ENCODE measurements at regions not wholly inside any gene's neighbourhood (a gene's known extent, or its start where the extent isn't known, plus 50 kb on each side); places are given as distances from the start of the nearest gene placed in this dataset.
"Not testable (repeated sequence)": the region's sequence is repeated elsewhere in the genome, so short reads cannot be mapped to it uniquely, and the experiment has no call there.

DNA sequence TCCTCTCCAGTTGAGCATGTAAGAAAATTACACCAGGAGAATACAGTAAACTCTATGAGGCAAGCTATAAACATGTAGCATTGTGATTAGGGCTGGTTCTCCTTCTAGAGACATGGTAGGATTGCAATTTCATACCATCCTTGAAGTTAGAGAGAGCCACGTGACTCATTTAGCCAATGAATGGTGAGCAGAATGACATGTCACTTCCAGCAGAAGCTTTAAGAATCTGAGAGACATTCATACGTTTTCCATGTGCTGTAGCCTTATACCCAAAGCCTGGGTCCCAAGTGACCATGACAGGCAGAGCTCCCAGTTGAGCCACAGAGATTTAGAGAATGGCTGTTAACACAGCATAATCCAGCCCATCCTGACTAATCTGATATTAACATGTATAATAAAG, 68.0 kb upstream of the TP53BP2 start:
- intact Hi-C loops (cut with DNase I); H3K36me3 ChIP-seq (ENCODE audit: control insufficient read depth in 1 of 2, insufficient read depth in 2 of 2, low read length in 1 of 2); H3K4me3 ChIP-seq (ENCODE audit: low read length in 2 of 2); H3K27me3 ChIP-seq (ENCODE audit: control insufficient read depth in 1 of 2, insufficient read depth in 2 of 2, low read length in 1 of 2); DNase-seq; ATAC-seq (ENCODE audit: low FRiP score); H3K4me1 ChIP-seq (ENCODE audit: control insufficient read depth in 1 of 2, insufficient read depth in 2 of 2, low read length in 2 of 2); H3K9me3 ChIP-seq (ENCODE audit: control insufficient read depth, low read length); H3K27ac ChIP-seq (ENCODE audit: low read depth in 1 of 2, low read length in 2 of 2): not testable (repeated sequence)
- WGBS, 2 donors, result 60 to 76% methylated on average over 2 of the region's 2 CpGs

- H3K4me1 ChIP-seq (ENCODE audit: control insufficient read depth in 1 of 2, insufficient read depth in 2 of 2, low read length in 2 of 2); DNase-seq; H3K27me3 ChIP-seq (ENCODE audit: control insufficient read depth in 1 of 2, insufficient read depth in 2 of 2, low read length in 1 of 2); H3K36me3 ChIP-seq (ENCODE audit: control insufficient read depth in 1 of 2, insufficient read depth in 2 of 2, low read length in 1 of 2); H3K4me3 ChIP-seq (ENCODE audit: low read length in 2 of 2); H3K9me3 ChIP-seq (ENCODE audit: control insufficient read depth, low read length); intact Hi-C loops (cut with DNase I); H3K27ac ChIP-seq (ENCODE audit: low read depth in 1 of 2, low read length in 2 of 2); ATAC-seq (ENCODE audit: low FRiP score): not testable (repeated sequence)
- WGBS, 2 donors, result 3 to 9% methylated on average over 3 to 4 of the region's 4 CpGs
Measured at GRCh38 chr1:223907943-223908587, 62.3 kb upstream of the TP53BP2 start.

- DNase-seq; H3K27ac ChIP-seq (ENCODE audit: low read depth in 1 of 2, low read length in 2 of 2); H3K4me1 ChIP-seq (ENCODE audit: control insufficient read depth in 1 of 2, insufficient read depth in 2 of 2, low read length in 2 of 2); H3K4me3 ChIP-seq (ENCODE audit: low read length in 2 of 2); H3K9me3 ChIP-seq (ENCODE audit: control insufficient read depth, low read length); ATAC-seq (ENCODE audit: low FRiP score); intact Hi-C loops (cut with DNase I); H3K27me3 ChIP-seq (ENCODE audit: control insufficient read depth in 1 of 2, insufficient read depth in 2 of 2, low read length in 1 of 2); H3K36me3 ChIP-seq (ENCODE audit: control insufficient read depth in 1 of 2, insufficient read depth in 2 of 2, low read length in 1 of 2): not testable (repeated sequence)
- WGBS, 2 donors, result no CpG with 5 or more reads among the region's 1 CpG
Measured at GRCh38 chr1:223903221-223903620, 57.5 kb upstream of the TP53BP2 start.

DNA sequence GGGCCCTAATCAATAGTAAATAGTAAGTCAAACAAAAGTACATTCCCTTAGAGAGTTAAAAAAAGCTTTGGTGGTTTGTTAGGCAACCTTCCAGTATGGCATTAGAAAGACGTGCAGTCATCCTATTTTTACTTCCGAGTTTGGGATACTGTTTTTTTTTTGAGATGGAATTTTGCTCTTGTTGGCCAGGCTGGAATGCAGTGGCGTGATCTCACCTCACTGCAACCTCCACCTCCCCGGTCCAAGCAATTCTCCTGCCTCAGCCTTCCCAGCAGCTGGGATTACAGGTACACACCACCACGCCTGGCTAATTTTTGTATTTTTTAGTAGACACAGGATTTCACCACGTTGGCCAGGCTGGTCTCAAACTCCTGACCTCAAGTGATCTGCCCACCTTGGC, 54.0 kb upstream of the TP53BP2 start:
- H3K27me3 ChIP-seq (ENCODE audit: control insufficient read depth in 1 of 2, insufficient read depth in 2 of 2, low read length in 1 of 2); H3K4me3 ChIP-seq (ENCODE audit: low read length in 2 of 2); H3K4me1 ChIP-seq (ENCODE audit: control insufficient read depth in 1 of 2, insufficient read depth in 2 of 2, low read length in 2 of 2); ATAC-seq (ENCODE audit: low FRiP score); H3K27ac ChIP-seq (ENCODE audit: low read depth in 1 of 2, low read length in 2 of 2); H3K9me3 ChIP-seq (ENCODE audit: control insufficient read depth, low read length); H3K36me3 ChIP-seq (ENCODE audit: control insufficient read depth in 1 of 2, insufficient read depth in 2 of 2, low read length in 1 of 2); intact Hi-C loops (cut with DNase I): not testable (repeated sequence)
- peak in 1 of 2 donors; percentile 76 for DNase-seq
- 7 to 8% methylated on average over 6 of the region's 6 CpGs for WGBS, 2 donors

DNA sequence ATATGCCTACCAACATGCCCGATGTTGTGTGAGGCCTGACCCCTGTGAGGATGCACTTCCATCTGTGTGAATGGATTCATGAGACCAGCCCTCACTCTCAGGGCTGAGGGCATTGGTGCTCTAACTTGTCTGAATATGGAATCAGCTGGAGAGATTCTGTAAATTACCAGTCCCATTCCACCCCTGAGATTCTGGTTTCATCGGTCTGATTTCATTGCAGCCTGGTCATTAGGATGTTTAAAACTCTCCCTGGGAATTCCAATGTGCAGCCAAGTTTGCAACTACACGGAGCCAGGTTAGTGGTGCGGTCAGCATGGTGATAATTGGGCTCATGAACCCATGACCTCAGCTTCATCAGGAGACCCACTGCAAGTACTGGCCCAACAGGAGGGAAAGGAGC, 51.4 kb upstream of the TP53BP2 start:
- H3K4me3 ChIP-seq (ENCODE audit: low read length in 2 of 2); intact Hi-C loops (cut with DNase I); H3K27ac ChIP-seq (ENCODE audit: low read depth in 1 of 2, low read length in 2 of 2); H3K4me1 ChIP-seq (ENCODE audit: control insufficient read depth in 1 of 2, insufficient read depth in 2 of 2, low read length in 2 of 2); ATAC-seq (ENCODE audit: low FRiP score); DNase-seq; H3K9me3 ChIP-seq (ENCODE audit: control insufficient read depth, low read length); H3K36me3 ChIP-seq (ENCODE audit: control insufficient read depth in 1 of 2, insufficient read depth in 2 of 2, low read length in 1 of 2); H3K27me3 ChIP-seq (ENCODE audit: control insufficient read depth in 1 of 2, insufficient read depth in 2 of 2, low read length in 1 of 2): not testable (repeated sequence)
- WGBS, 2 donors, result 37 to 49% methylated on average over 2 to 4 of the region's 4 CpGs

- H3K4me1 ChIP-seq (ENCODE audit: control insufficient read depth in 1 of 2, insufficient read depth in 2 of 2, low read length in 2 of 2); H3K27ac ChIP-seq (ENCODE audit: low read depth in 1 of 2, low read length in 2 of 2); H3K27me3 ChIP-seq (ENCODE audit: control insufficient read depth in 1 of 2, insufficient read depth in 2 of 2, low read length in 1 of 2); ATAC-seq (ENCODE audit: low FRiP score); DNase-seq; H3K9me3 ChIP-seq (ENCODE audit: control insufficient read depth, low read length); intact Hi-C loops (cut with DNase I); H3K4me3 ChIP-seq (ENCODE audit: low read length in 2 of 2); H3K36me3 ChIP-seq (ENCODE audit: control insufficient read depth in 1 of 2, insufficient read depth in 2 of 2, low read length in 1 of 2): not testable (repeated sequence)
- 77 to 89% methylated on average over 4 to 7 of the region's 7 CpGs for WGBS, 2 donors
Measured at GRCh38 chr1:223895950-223896349, 50.2 kb upstream of the TP53BP2 start.
